ENCODE measurements at regions not wholly inside any gene's neighbourhood (a gene's known extent, or its start where the extent isn't known, plus 50 kb on each side); places are given as distances from the start of the nearest gene placed in this dataset.
"Not testable (repeated sequence)": the region's sequence is repeated elsewhere in the genome, so short reads cannot be mapped to it uniquely, and the experiment has no call there.

GRCh38 chr11:28842716-28843115 lies 734.5 kb downstream of the METTL15 start:
- no peak for DNase-seq

- no peak for DNase-seq
Observed at GRCh38 chr11:28838741-28839140, 730.6 kb downstream of the METTL15 start.

DNA sequence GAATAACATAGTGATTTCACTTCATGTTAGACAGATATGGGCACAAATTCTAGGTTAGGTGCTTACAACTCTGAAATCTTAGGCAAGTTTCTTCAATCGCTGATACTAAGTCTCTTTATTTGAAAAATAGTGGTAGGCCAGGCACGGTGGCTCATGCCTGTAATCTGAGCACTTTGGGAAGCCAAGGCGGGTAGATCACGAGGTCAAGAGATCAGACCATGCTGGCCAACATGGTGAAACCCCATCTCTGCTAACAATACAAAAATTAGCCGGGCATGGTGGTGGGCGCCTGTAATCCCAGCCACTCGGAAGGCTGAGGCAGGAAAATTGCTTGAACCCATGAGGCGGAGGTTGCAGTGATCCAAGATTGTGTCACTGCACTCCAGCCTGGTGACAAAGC lies 729.4 kb downstream of the METTL15 start:
- DNase-seq: no peak

- no peak for DNase-seq
Observed at GRCh38 chr11:28836285-28837081, 728.3 kb downstream of the METTL15 start.

DNA sequence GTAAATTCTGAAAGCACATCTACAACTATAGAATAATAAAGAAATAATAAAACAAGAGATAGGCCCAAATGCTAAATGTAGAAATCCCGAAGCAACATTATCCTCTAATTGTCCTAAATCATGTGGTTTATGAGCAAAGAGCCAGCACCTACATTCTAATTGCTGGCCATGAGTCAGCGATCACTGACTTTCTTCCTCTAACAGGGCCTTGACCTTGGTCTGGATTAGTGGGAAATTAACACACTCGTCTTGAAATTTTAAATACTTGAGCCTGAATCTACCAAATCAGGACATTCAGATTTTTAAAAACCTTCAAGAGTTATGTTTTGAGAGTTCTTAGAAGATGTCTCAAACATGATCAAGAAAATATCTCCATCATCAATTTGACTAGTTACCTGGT lies 727.6 kb downstream of the METTL15 start:
- no peak for DNase-seq

DNA sequence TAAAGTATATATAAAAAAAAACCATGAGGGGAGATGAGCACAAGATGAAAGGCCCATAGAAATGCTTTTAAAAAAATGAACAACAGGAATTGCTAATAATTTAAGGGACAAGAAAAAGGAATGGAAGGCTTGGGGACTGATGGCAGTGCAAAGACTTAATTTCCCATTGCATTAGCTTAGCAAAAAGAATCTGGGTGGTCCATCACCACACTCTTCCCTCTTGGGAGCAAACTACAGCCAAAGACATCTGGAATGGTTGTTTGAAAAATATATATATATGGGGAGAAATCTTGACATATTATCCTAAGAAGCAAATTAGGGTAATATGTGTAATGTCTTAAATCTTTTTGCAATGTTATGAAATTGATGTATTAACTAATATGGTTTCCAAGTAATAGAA lies 727.1 kb downstream of the METTL15 start:
- no peak for DNase-seq

DNA sequence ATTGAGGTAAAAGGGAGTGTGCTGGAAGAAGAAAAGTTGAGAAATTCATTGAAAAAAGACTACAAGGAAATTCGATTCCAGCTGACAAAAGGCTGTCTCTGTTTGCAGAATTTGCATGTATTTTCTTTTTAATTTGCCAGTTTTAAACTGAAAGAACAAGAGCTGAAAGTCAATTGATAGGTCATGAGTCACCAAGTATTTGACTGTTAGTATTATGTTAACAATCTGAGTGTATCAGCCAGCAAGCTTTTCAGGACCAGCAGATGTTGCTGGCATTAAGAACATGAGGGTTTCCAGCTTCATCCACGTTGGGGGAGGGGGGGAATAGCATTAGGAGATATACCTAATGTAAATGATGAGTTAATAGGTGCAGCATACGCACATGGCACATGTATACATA lies 726.7 kb downstream of the METTL15 start:
- DNase-seq: no peak

DNA sequence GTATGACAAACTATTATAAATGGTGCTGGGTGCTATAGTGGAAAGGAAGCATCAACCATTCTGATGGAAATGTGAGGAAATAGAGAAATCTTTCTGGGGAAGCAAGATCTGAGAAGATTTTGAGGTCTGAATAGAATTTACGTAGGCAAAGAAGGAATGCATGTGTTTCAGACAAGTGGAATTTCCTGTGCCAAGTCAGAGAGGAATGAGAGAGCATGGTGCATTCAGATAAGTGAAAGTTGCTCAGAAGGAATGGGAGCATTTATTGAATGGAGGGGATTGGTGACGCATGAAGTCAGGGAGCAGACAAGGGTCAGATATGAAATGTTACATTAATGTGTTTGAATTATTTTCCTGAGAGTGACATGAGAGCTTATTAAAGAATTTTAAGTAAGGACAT lies 725.5 kb downstream of the METTL15 start:
- no peak for DNase-seq

DNA sequence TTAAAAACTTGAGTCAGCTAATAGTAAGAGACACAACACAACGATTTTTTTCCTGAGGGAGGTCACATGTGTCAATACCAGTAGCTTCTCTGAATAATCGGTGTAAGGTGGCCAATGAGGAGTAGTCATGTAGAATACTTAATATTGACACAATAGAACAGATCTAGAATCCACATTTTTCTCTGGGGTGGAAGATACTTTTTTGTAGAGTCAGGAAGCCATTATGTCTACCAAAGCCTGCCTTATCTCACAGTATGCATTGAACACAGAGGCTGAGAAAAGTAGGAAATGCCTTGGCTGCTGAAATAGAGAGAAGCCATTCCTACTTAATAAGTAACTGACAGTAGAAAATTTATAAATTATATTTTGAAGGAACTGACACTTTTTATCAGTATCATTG lies 725.0 kb downstream of the METTL15 start:
- DNase-seq: no peak

DNA sequence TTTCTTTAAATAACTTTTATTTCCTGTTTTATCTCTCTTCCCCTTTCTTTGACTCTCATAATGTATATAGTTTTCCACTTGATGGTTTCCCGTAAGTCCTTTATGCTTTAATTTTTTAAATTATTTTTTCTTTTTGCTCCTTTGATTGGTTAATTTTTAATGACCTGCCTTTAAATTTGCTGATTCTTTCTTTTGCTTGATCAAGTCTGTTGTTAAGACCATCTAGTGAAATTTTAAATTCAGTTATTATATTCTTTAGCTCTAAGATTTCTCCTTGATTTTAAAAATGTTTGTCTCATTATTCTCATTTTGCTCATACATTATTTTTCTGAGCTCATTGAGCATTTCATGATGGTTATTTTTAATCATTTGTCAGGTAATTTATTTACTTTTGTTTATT lies 718.6 kb downstream of the METTL15 start:
- DNase-seq: no peak

- no peak for DNase-seq
Observed at GRCh38 chr11:28822576-28822975, 714.4 kb downstream of the METTL15 start.

DNA sequence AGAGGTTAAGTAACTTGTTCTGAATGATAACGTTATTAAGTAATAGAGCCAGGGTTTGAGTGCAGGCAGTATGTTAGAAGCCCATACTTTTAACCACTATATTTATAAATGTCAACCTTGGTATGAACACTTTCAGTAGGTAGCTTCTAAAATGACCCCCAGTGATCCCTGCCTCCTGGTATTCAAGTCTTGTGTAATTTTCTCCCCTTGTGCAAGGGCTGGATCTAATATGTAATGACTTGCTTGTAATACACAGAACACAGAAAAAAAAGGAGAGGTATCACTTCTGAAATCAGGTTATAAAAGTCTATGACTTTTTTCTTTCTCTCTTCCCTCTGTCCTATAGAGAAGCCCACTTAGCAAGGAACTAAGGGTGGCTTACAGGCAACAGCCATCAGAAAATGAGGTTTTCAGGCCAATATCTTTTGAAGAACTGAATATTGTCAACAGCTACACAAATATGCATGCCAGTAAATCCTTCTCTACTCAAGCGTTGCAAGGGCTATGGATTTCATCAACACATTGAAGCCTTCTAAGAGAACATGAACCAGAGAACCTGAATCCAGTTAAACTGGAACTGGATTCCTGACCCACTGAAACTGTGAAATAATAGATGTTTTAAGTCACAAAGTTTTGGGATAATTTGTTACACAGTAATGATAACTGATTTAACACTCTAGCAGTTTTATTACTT lies 712.3 kb downstream of the METTL15 start:
- DNase-seq: no peak

GRCh38 chr11:28819741-28820140 lies 711.6 kb downstream of the METTL15 start:
- no peak for DNase-seq

GRCh38 chr11:28815110-28815509 lies 706.9 kb downstream of the METTL15 start:
- DNase-seq: no peak

- DNase-seq: no peak
Observed at GRCh38 chr11:28808771-28809170, 700.6 kb downstream of the METTL15 start.

DNA sequence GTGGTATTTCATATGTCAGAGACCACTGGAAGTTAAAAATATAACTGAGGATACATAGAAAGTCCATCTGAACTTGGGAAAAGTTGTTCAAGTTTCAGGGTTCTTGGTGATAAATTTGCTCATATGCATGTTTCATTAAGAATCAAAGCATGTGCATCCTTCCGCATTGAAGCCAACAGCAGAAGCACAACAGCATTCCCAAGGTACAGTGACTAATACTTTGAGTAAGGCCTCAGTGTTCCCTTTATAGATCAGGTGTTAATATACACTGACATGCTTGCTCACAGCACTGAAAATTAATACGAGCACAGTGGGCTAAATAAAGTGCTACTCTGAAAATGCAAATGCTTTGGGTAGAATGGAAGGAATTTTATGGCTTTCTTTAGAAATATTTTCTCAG lies 691.1 kb downstream of the METTL15 start:
- no peak for DNase-seq

DNA sequence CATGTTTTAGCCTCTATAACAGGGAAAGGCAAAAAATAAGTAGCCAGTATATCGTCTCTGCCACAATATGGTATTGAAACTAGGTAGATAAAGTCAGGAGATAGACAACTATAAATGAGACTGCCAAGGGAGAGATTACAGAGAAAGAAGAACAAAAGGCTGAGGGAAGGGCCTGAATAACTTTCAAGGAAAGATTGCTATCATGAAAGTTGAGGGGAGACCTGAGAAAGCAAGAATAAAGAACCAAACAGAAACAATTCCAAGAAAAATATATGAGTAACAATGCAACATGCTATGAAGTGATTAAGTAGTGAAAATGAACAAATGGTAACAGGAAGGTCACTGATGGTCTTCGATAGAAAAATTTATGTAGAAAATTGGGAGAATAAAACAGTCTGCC lies 690.1 kb downstream of the METTL15 start:
- DNase-seq: no peak

DNA sequence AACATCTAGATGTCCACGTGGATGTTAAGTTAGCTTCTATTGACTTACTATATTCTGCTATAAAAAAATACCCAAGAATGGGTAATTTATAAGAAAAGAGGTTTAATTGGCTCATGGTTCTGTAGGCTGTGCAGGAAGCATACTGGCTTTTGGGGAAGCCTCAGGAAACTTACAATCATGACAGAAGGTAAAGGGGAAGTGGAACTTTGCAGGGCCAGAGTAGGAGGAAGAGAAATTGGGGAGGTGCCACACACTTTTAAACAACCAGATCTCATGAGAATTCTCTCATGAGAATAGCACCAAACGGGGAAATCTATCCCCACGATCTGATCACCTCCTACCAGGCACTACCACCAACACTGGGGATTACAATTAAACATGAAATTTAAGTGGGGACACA lies 689.3 kb downstream of the METTL15 start:
- DNase-seq: no peak

DNA sequence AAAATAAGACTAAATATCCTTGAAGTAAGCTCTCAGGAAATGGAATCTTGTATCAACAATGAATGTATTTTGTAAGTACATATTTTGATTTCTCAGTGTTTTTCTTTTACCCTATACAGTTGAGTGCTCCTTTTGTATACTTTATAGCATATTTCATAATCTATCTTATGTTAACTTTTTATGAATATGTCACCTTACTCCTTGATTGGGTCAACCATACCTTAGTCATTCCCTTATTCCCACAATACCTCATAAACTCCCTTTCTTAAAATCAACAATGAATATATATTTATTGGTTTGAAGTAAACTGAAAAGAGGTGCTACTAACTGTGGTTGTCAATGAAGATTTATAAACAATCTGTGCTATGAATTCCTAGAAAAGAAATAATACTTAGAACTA lies 686.2 kb downstream of the METTL15 start:
- DNase-seq: no peak

DNA sequence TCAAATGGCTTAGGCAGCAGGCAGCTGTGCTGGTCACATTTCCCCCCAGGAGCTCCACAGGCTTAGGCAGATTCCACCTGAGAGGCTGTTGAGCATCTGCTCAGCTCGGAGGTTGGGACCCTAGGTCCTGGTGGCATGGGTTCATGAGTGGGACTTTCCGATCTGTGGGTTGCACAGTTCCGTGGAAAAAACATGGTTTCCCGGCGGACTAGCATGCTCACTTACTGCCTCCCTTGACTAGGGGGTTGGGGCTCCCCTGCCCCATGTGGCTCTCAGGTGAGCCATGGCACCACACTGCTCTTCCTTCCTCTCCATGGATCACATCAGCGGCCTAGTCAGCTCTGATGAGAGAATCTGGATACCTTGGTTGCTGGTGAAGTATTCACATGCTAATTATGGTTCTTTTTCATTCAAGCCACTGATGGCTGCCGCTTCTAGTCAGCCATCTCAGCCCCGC lies 685.1 kb downstream of the METTL15 start:
- DNase-seq: no peak

- no peak for DNase-seq
Observed at GRCh38 chr11:28792856-28793255, 684.7 kb downstream of the METTL15 start.

- not testable (repeated sequence) for DNase-seq
Observed at GRCh38 chr11:28787897-28788296, 679.7 kb downstream of the METTL15 start.

GRCh38 chr11:28777126-28777525 lies 668.9 kb downstream of the METTL15 start:
- no peak for DNase-seq

GRCh38 chr11:28773606-28774005 lies 665.4 kb downstream of the METTL15 start:
- no peak for DNase-seq

DNA sequence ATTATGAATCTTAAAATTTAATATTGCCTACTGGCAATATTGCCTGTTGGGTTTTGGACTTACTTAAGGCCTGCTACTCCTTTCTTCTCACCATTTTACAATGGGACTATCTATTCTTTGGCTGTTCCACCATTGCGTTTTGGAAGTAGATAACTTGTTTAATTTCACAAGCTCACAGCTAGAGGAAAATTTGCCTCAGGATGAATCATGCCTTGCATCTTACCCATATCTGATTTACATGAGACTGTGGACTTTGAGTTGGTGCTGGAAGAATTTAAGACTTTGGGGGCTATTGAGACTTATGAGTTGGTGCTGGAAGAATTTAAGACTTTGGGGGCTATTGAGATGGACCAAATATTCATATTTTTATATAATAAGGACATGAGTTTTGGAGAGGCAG lies 662.6 kb downstream of the METTL15 start:
- no peak for DNase-seq

Data from inflammatory macrophage treated with lipopolysaccharide for 1 hour (primary cell).